WTC11 (cell line): ENCODE measurements at regions not wholly inside any gene's neighbourhood (a gene's known extent, or its start where the extent isn't known, plus 50 kb on each side); places are given as distances from the start of the nearest gene placed in this dataset.

Experiments
- CBFB ChIP-seq: sonication (generic); formaldehyde crosslinking; IDR thresholded peaks from 2 replicates; pipeline ENCODE4 v1.8.1; 2022; ENCODE audit warnings: mild to moderate bottlenecking, low read depth, missing genetic modification reagents
- CTCF ChIP-seq: fragments of 200-600 bp; IDR thresholded peaks from 2 replicates; pipeline ENCODE4 v1.8.0; 2022; ENCODE audit warnings: antibody characterized with exemption
- E2F1 ChIP-seq: sonication (generic); formaldehyde crosslinking; IDR thresholded peaks from 2 replicates; pipeline ENCODE4 v1.8.0; 2022; ENCODE audit warnings: mild to moderate bottlenecking, missing genetic modification reagents
- GTF2I ChIP-seq: fragments of 250-450 bp; sonication (Bioruptor Pico); conservative IDR thresholded peaks from 2 replicates; pipeline ENCODE4 v1.4.0; 2021; ENCODE audit warnings: mild to moderate bottlenecking
- MAX ChIP-seq: sonication (generic); formaldehyde crosslinking; IDR thresholded peaks from 2 replicates; pipeline ENCODE4 v1.8.0; 2022; ENCODE audit warnings: mild to moderate bottlenecking, missing genetic modification reagents
- MLX ChIP-seq: sonication (generic); formaldehyde crosslinking; IDR thresholded peaks from 2 replicates; pipeline ENCODE4 v1.8.1; 2023; ENCODE audit warnings: mild to moderate bottlenecking, missing genetic modification reagents, moderate library complexity
- PRRX2 ChIP-seq: fragments of 250-450 bp; sonication (Bioruptor Pico); IDR thresholded peaks from 2 replicates; pipeline ENCODE4 v1.8.0; 2021; ENCODE audit warnings: mild to moderate bottlenecking
- SMAD4 ChIP-seq: sonication (generic); formaldehyde crosslinking; IDR thresholded peaks from 2 replicates; pipeline ENCODE4 v1.8.0; 2022; ENCODE audit warnings: mild to moderate bottlenecking, missing genetic modification reagents
- TEAD4 ChIP-seq: sonication (generic); formaldehyde crosslinking; IDR thresholded peaks from 2 replicates; pipeline ENCODE4 v1.8.0; 2022; ENCODE audit warnings: mild to moderate bottlenecking, missing genetic modification reagents
- ZBTB43 ChIP-seq: sonication (generic); formaldehyde crosslinking; IDR thresholded peaks from 2 replicates; pipeline ENCODE4 v1.8.1; 2023; ENCODE audit warnings: mild to moderate bottlenecking, missing genetic modification reagents
- ZNF121 ChIP-seq: sonication (generic); formaldehyde crosslinking; IDR thresholded peaks from 2 replicates; pipeline ENCODE4 v1.8.0; 2023; ENCODE audit warnings: missing genetic modification reagents

- TF ChIP-seq CTCF (no peak), SMAD4 (CRISPR knock-in tag) (no peak), MAX (CRISPR knock-in tag) (no peak), GTF2I (CRISPR knock-in tag) (no peak), PRRX2 (CRISPR knock-in tag) (no peak), TEAD4 (CRISPR knock-in tag) (no peak), E2F1 (CRISPR knock-in tag) (no peak), ZNF121 (no peak), MLX (CRISPR knock-in tag) (no peak), CBFB (no peak), ZBTB43 (CRISPR knock-in tag) (no peak)
Measured at GRCh38 chr2:172242961-172243360, 140.3 kb upstream of the DLX2 start.
